Trophoblast cell (in vitro differentiated cells and primary cell): ENCODE measurements at regions not wholly inside any gene's neighbourhood (a gene's known extent, or its start where the extent isn't known, plus 50 kb on each side); places are given as distances from the start of the nearest gene placed in this dataset.

Experiments
- DNase-seq, 2 donors: peaks; one replicate each; pipeline ENCODE4 v3.0.0-alpha.2; 2016
- H2AFZ ChIP-seq: 2 replicates; pipeline ENCODE4 v1.6.1; 2013; ENCODE audit warnings: low read length, moderate library complexity, mild to moderate bottlenecking; ENCODE audit not compliant: insufficient read depth, poor library complexity
- H2AK5ac ChIP-seq: 2 replicates; pipeline ENCODE4 v1.6.1; 2013; ENCODE audit warnings: mild to moderate bottlenecking, low read length
- H2BK120ac ChIP-seq: 2 replicates; pipeline ENCODE4 v1.6.1; 2013; ENCODE audit warnings: low read length, mild to moderate bottlenecking, moderate library complexity; ENCODE audit not compliant: insufficient read depth, poor library complexity
- H2BK12ac ChIP-seq: 2 replicates; pipeline ENCODE4 v1.6.1; 2013; ENCODE audit warnings: mild to moderate bottlenecking, low read length, moderate library complexity
- H2BK5ac ChIP-seq: 2 replicates; pipeline ENCODE4 v1.6.1; 2013; ENCODE audit warnings: low read length, low read depth, moderate library complexity, mild to moderate bottlenecking; ENCODE audit not compliant: poor library complexity
- H3K14ac ChIP-seq: 2 replicates; pipeline ENCODE4 v1.6.1; 2013; ENCODE audit warnings: mild to moderate bottlenecking, low read length
- H3K18ac ChIP-seq: 2 replicates; pipeline ENCODE4 v1.6.1; 2013; ENCODE audit warnings: mild to moderate bottlenecking, low read length
- H3K23ac ChIP-seq: 2 replicates; pipeline ENCODE4 v1.6.1; 2013; ENCODE audit warnings: low read length
- H3K27ac ChIP-seq: 2 replicates; pipeline ENCODE4 v1.5.1; 2013; ENCODE audit warnings: low read depth, mild to moderate bottlenecking, inconsistent platforms, low read length, moderate library complexity
- H3K27me3 ChIP-seq: 2 replicates; pipeline ENCODE4 v1.6.1; 2013; ENCODE audit warnings: inconsistent platforms, mild to moderate bottlenecking, low read length, moderate library complexity; ENCODE audit not compliant: insufficient read depth
- H3K36me3 ChIP-seq, 2 experiments: 1 replicate in 1 of 2; 2 replicates in 1 of 2; pipeline ENCODE4 v1.6.1; 2013; ENCODE audit warnings: low read length in 2 of 2, mild to moderate bottlenecking in 2 of 2, moderate library complexity in 1 of 2; ENCODE audit not compliant: insufficient read depth in 2 of 2, control insufficient read depth in 1 of 2
- H3K4ac ChIP-seq: 2 replicates; pipeline ENCODE4 v1.6.1; 2013; ENCODE audit warnings: low read depth, mild to moderate bottlenecking, low read length, moderate library complexity
- H3K4me1 ChIP-seq, 2 experiments: 1 replicate in 1 of 2; 2 replicates in 1 of 2; pipeline ENCODE4 v1.6.1; 2013; ENCODE audit warnings: low read length in 2 of 2, mild to moderate bottlenecking in 2 of 2, moderate library complexity in 1 of 2; ENCODE audit not compliant: insufficient read depth in 2 of 2, control insufficient read depth in 1 of 2
- H3K4me2 ChIP-seq: 2 replicates; pipeline ENCODE4 v1.6.1; 2013; ENCODE audit warnings: inconsistent platforms, mild to moderate bottlenecking, low read length, moderate library complexity
- H3K4me3 ChIP-seq: 2 replicates; pipeline ENCODE4 v1.5.1; 2013; ENCODE audit warnings: mild to moderate bottlenecking, low read depth, low read length, inconsistent platforms
- H3K79me1 ChIP-seq: one replicate; pipeline ENCODE4 v1.6.1; 2013; ENCODE audit warnings: low read length
- H3K79me2 ChIP-seq: 2 replicates; pipeline ENCODE4 v1.6.1; 2013; ENCODE audit warnings: low read length, mild to moderate bottlenecking; ENCODE audit not compliant: control insufficient read depth, insufficient read depth, poor library complexity
- H3K9ac ChIP-seq: 2 replicates; pipeline ENCODE4 v1.6.1; 2013; ENCODE audit warnings: mild to moderate bottlenecking, low read length
- H3K9me3 ChIP-seq: 2 replicates; pipeline ENCODE4 v1.6.1; 2013; ENCODE audit warnings: low read depth, mild to moderate bottlenecking, control low read depth, inconsistent platforms, low read length; ENCODE audit not compliant: insufficient read depth
- H4K12ac ChIP-seq: 2 replicates; pipeline ENCODE4 v1.6.1; 2013; ENCODE audit warnings: low read depth, mild to moderate bottlenecking, low read length, moderate library complexity
- H4K8ac ChIP-seq: 2 replicates; pipeline ENCODE4 v1.6.1; 2013; ENCODE audit warnings: low read depth, mild to moderate bottlenecking, low read length, moderate library complexity
- H4K91ac ChIP-seq: one replicate; pipeline ENCODE4 v1.6.1; 2013; ENCODE audit warnings: low read depth, mild to moderate bottlenecking, low read length, moderate library complexity
- WGBS: extraction: QIAGEN DNeasy Blood & Tissue Kit; methylation state at CpG from one replicate; pipeline ENCODE4 v1.1.7; 2013; ENCODE audit warnings: missing lambda C conversion rate; ENCODE audit not compliant: insufficient read length, insufficient coverage; ENCODE audit errors: extremely low coverage; 5-methylcytosine and 5-hydroxymethylcytosine counted together

- no peak overlapping the region for H3K23ac ChIP-seq
- no peak overlapping the region for H4K8ac ChIP-seq
- H2BK5ac ChIP-seq = no peak overlapping the region
- H3K9ac ChIP-seq = no peak overlapping the region
- peaks cover 0 to 5% of the 10 kb centered on the region in 2 experiments for H3K4me1 ChIP-seq
- no peak overlapping the region for H4K12ac ChIP-seq
- no peak overlapping the region for H3K4me3 ChIP-seq
- H3K27ac ChIP-seq = no peak overlapping the region
- no peak overlapping the region for H3K14ac ChIP-seq
- H3K18ac ChIP-seq = no peak overlapping the region
- H2AFZ ChIP-seq = no peak overlapping the region
- H2BK120ac ChIP-seq = peak overlapping the region; percentile 51
- no peaks in the 10 kb centered on the region for H3K79me2 ChIP-seq
- no peaks in the 10 kb centered on the region for H3K27me3 ChIP-seq
- H3K79me1 ChIP-seq = peaks cover 4% of the 10 kb centered on the region
- no peak overlapping the region for H3K4ac ChIP-seq
- H3K36me3 ChIP-seq = no peaks in the 10 kb centered on the region
- DNase-seq = peak; percentile 67 to 88
- H3K9me3 ChIP-seq = no peaks in the 10 kb centered on the region
- no CpG with 5 or more reads among the region's 3 CpGs for WGBS
- peak overlapping the region; percentile 40 for H2BK12ac ChIP-seq
- peak overlapping the region; percentile 62 for H4K91ac ChIP-seq
- H2AK5ac ChIP-seq = no peak overlapping the region
- H3K4me2 ChIP-seq = no peak overlapping the region
Measured at GRCh38 chr4:156238171-156238570, 284.5 kb upstream of the CTSO start.

GRCh38 chr4:156237231-156237630 lies 283.6 kb upstream of the CTSO start:
- Histone ChIP-seq H4K12ac (no peak overlapping the region), H2BK120ac (peak overlapping the region; percentile 63), H2BK5ac (no peak overlapping the region), H3K4me1 (peaks cover 0 to 3% of the 10 kb centered on the region in 2 experiments), H4K8ac (no peak overlapping the region), H3K36me3 (no peaks in the 10 kb centered on the region), H2BK12ac (no peak overlapping the region), H3K27ac (no peak overlapping the region), H3K9me3 (no peaks in the 10 kb centered on the region), H3K4ac (no peak overlapping the region), H3K27me3 (no peaks in the 10 kb centered on the region), H3K9ac (no peak overlapping the region), H3K79me2 (no peaks in the 10 kb centered on the region), H3K79me1 (peaks cover 4% of the 10 kb centered on the region), H3K14ac (no peak overlapping the region), H4K91ac (peak overlapping the region; percentile 65), H2AK5ac (no peak overlapping the region), H2AFZ (no peak overlapping the region), H3K23ac (no peak overlapping the region), H3K4me2 (no peak overlapping the region), H3K4me3 (no peak overlapping the region), H3K18ac (no peak overlapping the region)
- no peak for DNase-seq
- WGBS = no CpG with 5 or more reads among the region's 11 CpGs

- Histone ChIP-seq H3K4me3 (no peak overlapping the region), H3K4me1 (no peaks in the 10 kb centered on the region)
- no CpG with 5 or more reads among the region's 1 CpG for WGBS
Measured at GRCh38 chr4:156230176-156230575, 276.5 kb upstream of the CTSO start.

GRCh38 chr4:156228676-156229075 lies 275.0 kb upstream of the CTSO start:
- H3K9ac ChIP-seq = no peak overlapping the region
- no peak overlapping the region for H2BK120ac ChIP-seq
- H3K4ac ChIP-seq = no peak overlapping the region
- no peak overlapping the region for H3K4me2 ChIP-seq
- no peak overlapping the region for H3K23ac ChIP-seq
- no peaks in the 10 kb centered on the region for H3K79me2 ChIP-seq
- no peak overlapping the region for H2BK5ac ChIP-seq
- H3K27ac ChIP-seq = no peak overlapping the region
- no peak overlapping the region for H3K14ac ChIP-seq
- H3K79me1 ChIP-seq = no peaks in the 10 kb centered on the region
- H3K4me1 ChIP-seq = no peaks in the 10 kb centered on the region
- H4K12ac ChIP-seq = no peak overlapping the region
- H2AK5ac ChIP-seq = no peak overlapping the region
- no peaks in the 10 kb centered on the region for H3K36me3 ChIP-seq
- no peak overlapping the region for H2BK12ac ChIP-seq
- no peak overlapping the region for H2AFZ ChIP-seq
- H4K8ac ChIP-seq = no peak overlapping the region
- no peak overlapping the region for H4K91ac ChIP-seq
- no CpG with 5 or more reads among the region's 3 CpGs for WGBS
- DNase-seq = no peak
- H3K18ac ChIP-seq = no peak overlapping the region
- H3K9me3 ChIP-seq = no peaks in the 10 kb centered on the region
- no peaks in the 10 kb centered on the region for H3K27me3 ChIP-seq
- no peak overlapping the region for H3K4me3 ChIP-seq

More at GRCh38 chr4:156230176-156230575, 276.5 kb upstream of the CTSO start:
- H2BK5ac ChIP-seq = no peak overlapping the region
- H3K36me3 ChIP-seq = no peaks in the 10 kb centered on the region
- H4K91ac ChIP-seq = no peak overlapping the region
- H2BK12ac ChIP-seq = no peak overlapping the region
- no peaks in the 10 kb centered on the region for H3K27me3 ChIP-seq
- no peak for DNase-seq
- H4K12ac ChIP-seq = no peak overlapping the region
- no peak overlapping the region for H3K4me2 ChIP-seq
- H4K8ac ChIP-seq = no peak overlapping the region
- H2BK120ac ChIP-seq = no peak overlapping the region
- no peak overlapping the region for H2AFZ ChIP-seq
- no peaks in the 10 kb centered on the region for H3K79me1 ChIP-seq
- no peak overlapping the region for H3K4ac ChIP-seq
- no peak overlapping the region for H3K18ac ChIP-seq
- no peak overlapping the region for H3K9ac ChIP-seq
- no peaks in the 10 kb centered on the region for H3K9me3 ChIP-seq
- no peak overlapping the region for H2AK5ac ChIP-seq
- no peak overlapping the region for H3K23ac ChIP-seq
- H3K14ac ChIP-seq = no peak overlapping the region
- no peaks in the 10 kb centered on the region for H3K79me2 ChIP-seq
- no peak overlapping the region for H3K27ac ChIP-seq
